GM06990 (cell line): ENCODE measurements at regions not wholly inside any gene's neighbourhood (a gene's known extent, or its start where the extent isn't known, plus 50 kb on each side); places are given as distances from the start of the nearest gene placed in this dataset.

Source experiments
- DNase-seq: peaks from one replicate; pipeline ENCODE4 v3.0.0-alpha.2; 2011; ENCODE audit not compliant: insufficient read length; ENCODE audit errors: extremely low read depth
- H3K27me3 ChIP-seq: replicated peaks from 2 replicates; pipeline ENCODE4 v1.6.0; 2011; ENCODE audit warnings: low read length; ENCODE audit not compliant: control insufficient read depth, insufficient read depth
- H3K36me3 ChIP-seq: 2 replicates; pipeline ENCODE4 v1.5.1; 2011; ENCODE audit warnings: low read length; ENCODE audit not compliant: control insufficient read depth, insufficient read depth
- H3K4me3 ChIP-seq: replicated peaks from 2 replicates; pipeline ENCODE4 v1.5.1; 2011; ENCODE audit warnings: low read depth, mild to moderate bottlenecking, control low read depth, low read length
- CTCF ChIP-seq: IDR thresholded peaks from 2 replicates; pipeline ENCODE4 v1.5.1; 2011; ENCODE audit warnings: low read length, control low read depth, mild to moderate bottlenecking, inconsistent platforms; ENCODE audit not compliant: insufficient read depth, poor library complexity, severe bottlenecking

- H3K27me3 ChIP-seq: no peaks in the 10 kb centered on the region
- no peak for TF ChIP-seq CTCF
- H3K36me3 ChIP-seq: no peaks in the 10 kb centered on the region
- H3K4me3 ChIP-seq: no peak overlapping the region
- DNase-seq: no peak
These were observed 281.4 kb upstream of the EDA2R start for GRCh38 chrX:66920296-66920695.

GRCh38 chrX:66919280-66919832, 280.5 kb upstream of the EDA2R start:
- H3K27me3 ChIP-seq: no peaks in the 10 kb centered on the region
- no peaks in the 10 kb centered on the region for H3K36me3 ChIP-seq
- no peak for TF ChIP-seq CTCF
- no peak overlapping the region for H3K4me3 ChIP-seq
- no peak for DNase-seq

GRCh38 chrX:66918511-66918910, 279.6 kb upstream of the EDA2R start:
- Histone ChIP-seq H3K36me3 (no peaks in the 10 kb centered on the region), H3K27me3 (no peaks in the 10 kb centered on the region), H3K4me3 (no peak overlapping the region)
- no peak for TF ChIP-seq CTCF
- DNase-seq: no peak

- DNase-seq: no peak
- TF ChIP-seq CTCF: no peak
- Histone ChIP-seq H3K4me3 (no peak overlapping the region), H3K36me3 (no peaks in the 10 kb centered on the region), H3K27me3 (no peaks in the 10 kb centered on the region)
These were observed 277.0 kb upstream of the EDA2R start for GRCh38 chrX:66915893-66916292.

GRCh38 chrX:66914080-66914479, 275.2 kb upstream of the EDA2R start:
- Histone ChIP-seq H3K4me3 (no peak overlapping the region), H3K27me3 (no peaks in the 10 kb centered on the region), H3K36me3 (no peaks in the 10 kb centered on the region)
- DNase-seq: no peak
- TF ChIP-seq CTCF: no peak

- H3K4me3 ChIP-seq: no peak overlapping the region
- TF ChIP-seq CTCF: no peak
- no peaks in the 10 kb centered on the region for H3K36me3 ChIP-seq
- no peak for DNase-seq
- no peaks in the 10 kb centered on the region for H3K27me3 ChIP-seq
These were observed 273.5 kb upstream of the EDA2R start for GRCh38 chrX:66912417-66912816.
